Peyer's patch (tissue), 4 donors: ENCODE measurements at regions not wholly inside any gene's neighbourhood (a gene's known extent, or its start where the extent isn't known, plus 50 kb on each side); places are given as distances from the start of the nearest gene placed in this dataset.

Source experiments
- DNase-seq, 3 donors: peaks; one replicate each; pipeline ENCODE4 v3.0.0-alpha.2; 2017 to 2019
- H3K27ac ChIP-seq, 4 donors: fragments of 200-600 bp; sonication (generic); one replicate each; pipeline ENCODE4 v1.5.1; 2016 to 2019
- H3K27me3 ChIP-seq, 2 donors: fragments of 200-600 bp; sonication (generic); one replicate each; pipeline ENCODE4 v1.5.1; 2019
- H3K36me3 ChIP-seq, 3 donors: fragments of 200-600 bp; sonication (generic); one replicate each; pipeline ENCODE4 v1.5.1; 2016 to 2019
- H3K4me1 ChIP-seq, 4 donors: fragments of 200-600 bp; sonication (generic); one replicate each; pipeline ENCODE4 v1.5.1; 2016 to 2019
- H3K4me3 ChIP-seq, 4 donors: fragments of 200-600 bp; sonication (generic); 1 replicate in 3 of 4; 2 replicates in 1 of 4; pipeline ENCODE4 v1.5.1; 2016 to 2019; ENCODE audit warnings: mild to moderate bottlenecking in 1 of 4
- H3K9me3 ChIP-seq, 4 donors: fragments of 200-600 bp; sonication (generic); one replicate each; pipeline ENCODE4 v1.5.1; 2016 to 2019; ENCODE audit warnings: mild to moderate bottlenecking in 1 of 4
- CTCF ChIP-seq, 6 experiments: fragments of 450-650 bp in 4 of 6; fragments of 200-600 bp in 2 of 6; sonication (generic) in 1 of 6; IDR thresholded peaks; one replicate each; pipeline ENCODE4 v1.5.1; 2017 to 2019; ENCODE audit warnings: antibody characterized with exemption in 6 of 6, mild to moderate bottlenecking in 3 of 6, moderate library complexity in 1 of 6
- POLR2A ChIP-seq, 2 donors: fragments of 450-650 bp; IDR thresholded peaks; one replicate each; pipeline ENCODE4 v1.5.1; 2017; ENCODE audit warnings: antibody characterized with exemption in 2 of 2, mild to moderate bottlenecking in 2 of 2, moderate library complexity in 2 of 2

GRCh38 chr20:48209102-48209501 is 423.8 kb upstream of the SULF2 start:
- H3K27me3 ChIP-seq, result no peaks in the 10 kb centered on the region
- no peak for DNase-seq
- H3K4me3 ChIP-seq, result no peak overlapping the region
- H3K9me3 ChIP-seq, result no peaks in the 10 kb centered on the region
- H3K4me1 ChIP-seq, result no peaks in the 10 kb centered on the region
- H3K36me3 ChIP-seq, result no peaks in the 10 kb centered on the region
- H3K27ac ChIP-seq, result no peak overlapping the region
- no peak for TF ChIP-seq POLR2A (IDR thresholded peaks at IDR 0.05)
- no peak for TF ChIP-seq CTCF (IDR thresholded peaks at IDR 0.05)

- Histone ChIP-seq H3K9me3 (no peaks in the 10 kb centered on the region), H3K27me3 (no peaks in the 10 kb centered on the region), H3K27ac (no peak overlapping the region), H3K4me3 (no peak overlapping the region), H3K4me1 (no peaks in the 10 kb centered on the region), H3K36me3 (no peaks in the 10 kb centered on the region)
- DNase-seq, result no peak
- TF ChIP-seq CTCF (IDR thresholded peaks at IDR 0.05) (no peak), POLR2A (IDR thresholded peaks at IDR 0.05) (no peak)
Measured at GRCh38 chr20:48208176-48208575, 422.9 kb upstream of the SULF2 start.

- H3K4me1 ChIP-seq, result no peaks in the 10 kb centered on the region
- no peaks in the 10 kb centered on the region for H3K36me3 ChIP-seq
- no peak for DNase-seq
- no peaks in the 10 kb centered on the region for H3K27me3 ChIP-seq
- H3K4me3 ChIP-seq, result no peak overlapping the region
- no peaks in the 10 kb centered on the region for H3K9me3 ChIP-seq
- TF ChIP-seq POLR2A (IDR thresholded peaks at IDR 0.05), result no peak
- no peak for TF ChIP-seq CTCF (IDR thresholded peaks at IDR 0.05)
- H3K27ac ChIP-seq, result no peak overlapping the region
Measured at GRCh38 chr20:48207505-48207904, 422.2 kb upstream of the SULF2 start.

GRCh38 chr20:48205786-48206185 is 420.5 kb upstream of the SULF2 start:
- Histone ChIP-seq H3K36me3 (no peaks in the 10 kb centered on the region), H3K27me3 (no peaks in the 10 kb centered on the region), H3K4me1 (no peaks in the 10 kb centered on the region), H3K27ac (no peak overlapping the region), H3K4me3 (no peak overlapping the region), H3K9me3 (no peaks in the 10 kb centered on the region)
- no peak for TF ChIP-seq CTCF (IDR thresholded peaks at IDR 0.05)
- no peak for TF ChIP-seq POLR2A (IDR thresholded peaks at IDR 0.05)
- DNase-seq, result no peak

- no peaks in the 10 kb centered on the region for H3K9me3 ChIP-seq
- H3K4me3 ChIP-seq, result no peak overlapping the region
- no peak overlapping the region for H3K27ac ChIP-seq
Measured at GRCh38 chr20:48205281-48205782, 420.1 kb upstream of the SULF2 start.

More at GRCh38 chr20:48205281-48205782, 420.1 kb upstream of the SULF2 start:
- no peaks in the 10 kb centered on the region for H3K36me3 ChIP-seq
- H3K4me1 ChIP-seq, result no peaks in the 10 kb centered on the region
- H3K27me3 ChIP-seq, result no peaks in the 10 kb centered on the region
- no peak for TF ChIP-seq CTCF (IDR thresholded peaks at IDR 0.05)
- no peak for TF ChIP-seq POLR2A (IDR thresholded peaks at IDR 0.05)
- no peak for DNase-seq
